GM13977 (cell line): ENCODE measurements at regions not wholly inside any gene's neighbourhood (a gene's known extent, or its start where the extent isn't known, plus 50 kb on each side); places are given as distances from the start of the nearest gene placed in this dataset.

Experiments
- DNase-seq: peaks from one replicate; pipeline ENCODE4 v3.0.0; 2012; ENCODE audit warnings: low spot score
- CTCF ChIP-seq: IDR thresholded peaks from 2 replicates; pipeline ENCODE4 v1.5.1; 2012; ENCODE audit warnings: mild to moderate bottlenecking, control low read depth; ENCODE audit not compliant: insufficient read depth; ENCODE audit errors: extremely low read depth, missing control alignments
- in situ Hi-C: fragments of 300-500 bp; cut with MboI; formaldehyde crosslinking; loops from one replicate; pipeline ENCODE4 v1.12.0; 2022; ENCODE audit warnings: low sequenced_read_pairs, low pct_unique_long_range_greater_than_20kb, mixed read lengths, inconsistent platforms; ENCODE audit not compliant: unreplicated experiment

GRCh38 chr7:49670991-49671390 lies 102.4 kb upstream of the VWC2 start:
- TF ChIP-seq CTCF, result no peak
- in situ Hi-C loops, result no loop called here
- no peak for DNase-seq

GRCh38 chr7:49692516-49692915 lies 80.9 kb upstream of the VWC2 start:
- no peak for TF ChIP-seq CTCF
- in situ Hi-C loops, result no loop called here
- DNase-seq, result no peak

GRCh38 chr7:49695971-49696370 lies 77.5 kb upstream of the VWC2 start:
- no peak for TF ChIP-seq CTCF
- in situ Hi-C loops, result no loop called here
- no peak for DNase-seq

DNA sequence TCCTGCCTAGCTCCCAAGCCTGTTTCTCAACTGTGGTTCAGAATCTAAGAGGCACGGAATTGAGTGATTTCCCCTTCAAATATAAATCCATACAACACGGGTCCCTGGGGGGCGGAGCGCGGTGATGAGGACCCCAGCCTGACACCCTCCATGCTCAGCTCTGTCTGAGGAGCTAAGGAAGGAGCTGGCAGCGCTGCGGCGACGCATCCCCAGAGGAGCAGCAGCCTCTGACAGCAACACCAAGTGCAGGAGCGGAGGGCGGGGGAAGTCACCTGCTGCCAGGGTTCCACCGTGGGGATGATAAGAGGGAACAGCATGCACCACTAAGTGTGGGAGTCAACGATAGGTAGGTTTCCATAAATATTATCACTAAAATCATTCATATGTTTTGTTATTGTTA lies 72.6 kb upstream of the VWC2 start:
- no peak for DNase-seq
- no peak for TF ChIP-seq CTCF
- in situ Hi-C loops, result no loop called here

DNA sequence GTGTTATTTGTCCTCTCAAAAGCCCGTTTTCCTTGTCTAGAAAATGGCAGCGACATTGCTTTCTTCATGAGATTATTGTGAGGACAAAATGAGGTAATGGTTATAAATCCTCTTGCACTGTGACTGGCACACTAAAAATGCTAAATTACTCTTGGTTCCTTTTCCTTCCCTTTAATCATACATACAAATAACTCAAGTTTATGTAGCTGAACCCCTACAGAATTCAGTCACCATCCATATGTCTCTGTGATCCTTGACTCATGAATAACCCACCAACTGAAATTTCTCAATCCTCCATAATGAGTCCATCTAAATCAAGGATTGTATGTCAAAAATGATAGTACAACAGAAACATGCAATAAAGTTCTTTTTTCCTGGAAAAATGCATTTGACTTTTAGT lies 71.3 kb upstream of the VWC2 start:
- no peak for DNase-seq
- in situ Hi-C loops, result no loop called here
- TF ChIP-seq CTCF, result no peak

- in situ Hi-C loops, result no loop called here
- TF ChIP-seq CTCF, result no peak
- no peak for DNase-seq
These were observed 70.1 kb upstream of the VWC2 start for GRCh38 chr7:49703337-49703736.

- in situ Hi-C loops, result no loop called here
- TF ChIP-seq CTCF, result no peak
- DNase-seq, result no peak
These were observed 69.6 kb upstream of the VWC2 start for GRCh38 chr7:49703881-49704280.
